SK-N-SH (cell line): ENCODE measurements at regions not wholly inside any gene's neighbourhood (a gene's known extent, or its start where the extent isn't known, plus 50 kb on each side); places are given as distances from the start of the nearest gene placed in this dataset.

Source experiments
- RXRA ChIP-seq: IDR thresholded peaks from 2 replicates; pipeline ENCODE4 v1.4.0; 2012; ENCODE audit warnings: low read depth, mild to moderate bottlenecking, borderline replicate concordance
- SIN3A ChIP-seq: IDR thresholded peaks from 2 replicates; pipeline ENCODE4 v1.6.1; 2012; ENCODE audit warnings: low read depth, mild to moderate bottlenecking, low read length, moderate library complexity, borderline replicate concordance

DNA sequence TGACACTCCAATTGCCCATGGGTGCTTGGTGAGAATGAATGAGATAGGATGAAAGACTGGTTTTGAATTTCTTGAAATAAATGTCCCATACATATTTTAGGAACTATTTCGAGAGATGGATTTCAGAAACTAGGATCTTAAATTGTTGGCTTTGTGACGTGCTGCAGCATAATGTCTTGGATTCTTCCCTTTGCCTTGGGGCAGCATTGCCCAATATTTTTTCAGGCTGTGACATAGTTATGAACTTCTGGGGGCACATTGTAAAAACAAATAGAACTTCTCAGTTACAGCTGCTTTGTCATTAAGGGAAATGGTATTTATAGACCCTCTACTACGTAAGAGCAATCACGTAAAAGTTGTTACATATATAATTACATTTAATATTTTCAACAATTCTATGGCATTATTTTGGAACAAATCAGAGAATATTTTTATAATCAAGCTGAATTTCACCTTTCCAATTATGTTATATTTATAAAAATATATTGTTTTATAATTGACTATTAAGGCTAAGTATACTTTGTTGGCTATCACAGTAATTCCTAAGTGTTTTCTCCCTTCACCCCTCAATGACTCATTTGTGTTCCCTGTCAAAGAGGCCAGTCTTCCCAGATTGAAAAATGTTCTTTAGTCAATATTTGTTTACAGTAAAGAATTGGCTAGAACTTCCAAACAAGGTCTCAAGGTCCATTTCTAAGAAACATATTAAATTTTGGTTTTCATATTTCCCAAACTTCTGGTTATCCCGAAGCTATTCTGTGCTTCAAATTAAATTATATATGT lies 1388.3 kb upstream of the ACO1 start:
- no peak for TF ChIP-seq SIN3A
- TF ChIP-seq RXRA, result no peak
